GM19463 (cell line): ENCODE measurements at regions not wholly inside any gene's neighbourhood (a gene's known extent, or its start where the extent isn't known, plus 50 kb on each side); places are given as distances from the start of the nearest gene placed in this dataset.

Experiments
- ATAC-seq: cut with Tn5 transposase; IDR thresholded peaks from one replicate; pipeline ENCODE4 v1.9.1; 2021; ENCODE audit warnings: mild to moderate bottlenecking, moderate library complexity; ENCODE audit not compliant: unreplicated experiment

DNA sequence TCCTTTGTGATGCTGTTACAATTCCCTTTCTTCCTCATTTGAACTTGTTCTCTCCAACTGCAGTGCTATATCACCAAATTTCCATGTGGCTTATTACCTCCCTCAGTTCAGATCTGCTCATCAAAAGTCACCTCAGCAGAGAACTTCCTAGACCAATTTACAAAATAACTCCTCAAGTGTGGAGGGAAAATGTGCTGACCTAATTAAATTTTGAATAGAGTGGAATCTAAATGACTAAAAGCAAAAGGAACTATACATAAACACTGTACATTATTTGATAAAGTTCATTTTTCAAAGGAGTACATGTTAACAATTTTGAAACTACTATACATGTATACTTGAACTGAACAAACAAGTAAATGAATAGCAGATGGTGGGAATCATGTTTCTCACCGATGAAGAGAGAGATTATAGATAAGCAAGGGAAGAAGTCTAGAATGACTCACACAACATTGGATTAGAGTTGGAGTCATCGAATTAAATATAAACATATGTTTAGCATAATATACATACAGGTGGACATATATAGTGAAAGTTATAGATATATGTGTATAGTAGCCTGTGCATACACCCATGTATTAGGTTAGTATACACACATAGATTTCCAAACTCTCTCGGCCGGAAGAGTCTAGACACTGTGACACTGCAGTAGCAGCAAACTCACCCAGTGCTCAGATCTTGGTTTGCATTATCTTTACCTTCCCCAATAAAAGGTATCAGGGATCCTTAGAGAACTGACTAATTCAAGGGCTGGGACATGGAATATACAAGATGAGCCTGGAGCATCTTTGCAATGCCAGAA lies 318.7 kb downstream of the PCDH18 start:
- no peak for ATAC-seq

DNA sequence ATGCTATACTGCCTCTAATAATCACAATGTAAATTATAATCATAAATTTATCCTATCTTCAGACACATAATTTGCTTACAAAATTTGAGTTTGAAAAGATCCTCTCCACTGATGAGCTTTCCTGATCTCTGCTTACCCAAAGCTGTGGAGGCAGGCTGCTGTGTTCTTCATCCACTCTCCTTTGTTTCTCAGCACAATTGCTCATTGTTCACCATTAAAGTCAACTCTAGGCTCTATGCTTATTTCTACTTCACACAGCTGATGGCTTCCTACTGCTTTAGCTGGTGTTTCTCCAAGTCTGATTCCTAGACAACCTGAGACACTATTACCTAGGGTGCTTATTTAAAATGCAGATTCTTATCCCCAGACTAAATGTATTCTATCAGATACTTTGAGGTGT lies 319.7 kb downstream of the PCDH18 start:
- ATAC-seq, result no peak

DNA sequence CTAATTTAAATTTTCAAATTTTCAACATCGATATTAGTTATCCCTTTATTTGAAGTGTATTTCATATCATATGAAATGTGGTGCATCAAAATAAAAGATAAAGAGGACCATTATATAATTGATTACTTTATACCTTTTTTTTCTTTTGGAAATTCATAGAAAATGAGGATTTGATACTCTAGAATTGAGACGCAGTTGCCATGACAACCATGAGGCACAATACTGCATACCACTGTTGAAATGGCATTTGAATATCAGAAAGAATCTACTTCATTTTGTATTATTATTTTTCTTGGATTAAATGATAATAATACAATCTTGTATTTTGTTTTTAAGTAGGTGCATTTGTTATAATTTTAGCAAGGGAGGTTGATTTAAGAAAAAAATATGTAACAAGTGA lies 323.1 kb downstream of the PCDH18 start:
- ATAC-seq, result no peak

GRCh38 chr4:137206781-137207180 lies 325.5 kb downstream of the PCDH18 start:
- no peak for ATAC-seq

GRCh38 chr4:137203601-137204000 lies 328.7 kb downstream of the PCDH18 start:
- ATAC-seq, result no peak

- ATAC-seq, result no peak
These were observed 332.0 kb downstream of the PCDH18 start for GRCh38 chr4:137200322-137200721.

- ATAC-seq, result no peak
These were observed 333.5 kb downstream of the PCDH18 start for GRCh38 chr4:137198791-137199190.

DNA sequence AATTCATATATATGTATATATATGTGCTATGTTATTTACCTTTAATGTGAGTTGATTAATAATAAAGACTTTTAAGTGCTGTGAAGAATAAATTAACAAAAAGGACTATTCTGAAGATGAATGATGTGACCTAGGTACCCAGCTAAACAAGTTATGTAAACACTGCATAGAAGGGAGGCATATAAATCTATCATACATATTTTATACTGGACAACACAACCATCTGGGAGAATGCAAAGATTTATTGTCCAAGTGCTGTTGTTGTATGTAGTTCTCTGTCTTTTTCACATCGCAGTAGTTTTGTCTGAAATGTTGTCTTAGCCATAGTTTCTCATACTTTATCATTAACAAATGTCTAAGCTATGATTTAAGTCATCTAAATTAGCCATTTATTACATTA lies 337.6 kb downstream of the PCDH18 start:
- no peak for ATAC-seq

- ATAC-seq, result no peak
These were observed 338.7 kb downstream of the PCDH18 start for GRCh38 chr4:137193564-137193963.

DNA sequence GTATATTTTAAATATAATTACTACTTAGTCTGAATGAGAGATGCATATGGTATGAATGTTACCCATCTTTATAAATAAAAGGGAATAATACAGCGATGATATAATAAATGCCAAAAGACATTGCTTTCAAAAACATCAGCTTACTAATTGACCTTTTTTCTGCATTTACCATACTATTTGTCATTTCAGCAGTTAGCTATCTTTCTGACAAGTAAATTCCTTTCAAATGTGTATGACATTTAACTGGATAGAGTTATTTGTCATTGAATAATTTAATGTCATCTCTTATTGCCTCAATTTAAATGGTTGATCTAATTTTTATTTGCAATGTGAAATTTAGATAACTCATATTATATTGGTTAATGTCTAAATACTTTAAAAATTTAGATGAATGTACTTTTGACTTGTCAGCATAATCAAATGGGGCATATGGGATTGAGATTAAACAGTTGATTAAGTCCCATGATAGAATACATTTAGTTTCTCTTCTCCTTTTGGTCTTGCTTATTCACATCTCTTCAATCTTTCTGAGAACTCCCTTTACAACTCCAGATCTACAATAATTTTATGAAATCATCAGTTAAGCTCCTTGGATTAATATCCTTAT lies 350.9 kb downstream of the PCDH18 start:
- no peak for ATAC-seq

GRCh38 chr4:137180349-137180748 lies 351.9 kb downstream of the PCDH18 start:
- ATAC-seq, result no peak

- ATAC-seq, result no peak
These were observed 375.5 kb downstream of the PCDH18 start for GRCh38 chr4:137156807-137157206.

GRCh38 chr4:137156054-137156453 lies 376.2 kb downstream of the PCDH18 start:
- no peak for ATAC-seq

DNA sequence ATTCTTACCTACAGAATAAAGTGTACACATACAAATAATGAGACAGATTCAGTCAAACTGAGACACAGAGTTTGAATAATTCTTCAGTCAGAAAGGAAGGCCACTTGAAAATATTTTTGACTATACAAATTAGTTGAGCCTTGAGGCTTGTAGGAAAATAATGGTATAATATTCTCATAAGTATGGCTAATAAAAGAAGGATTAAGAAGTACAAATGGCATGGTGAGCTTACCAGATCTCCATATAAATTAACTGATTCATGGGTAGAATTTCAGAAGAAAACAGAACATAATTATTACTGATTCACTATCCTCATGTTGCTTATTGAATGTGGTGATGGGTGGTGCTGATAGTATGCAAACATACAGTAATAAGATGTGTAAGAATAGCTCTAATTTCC lies 401.1 kb downstream of the PCDH18 start:
- ATAC-seq, result no peak

DNA sequence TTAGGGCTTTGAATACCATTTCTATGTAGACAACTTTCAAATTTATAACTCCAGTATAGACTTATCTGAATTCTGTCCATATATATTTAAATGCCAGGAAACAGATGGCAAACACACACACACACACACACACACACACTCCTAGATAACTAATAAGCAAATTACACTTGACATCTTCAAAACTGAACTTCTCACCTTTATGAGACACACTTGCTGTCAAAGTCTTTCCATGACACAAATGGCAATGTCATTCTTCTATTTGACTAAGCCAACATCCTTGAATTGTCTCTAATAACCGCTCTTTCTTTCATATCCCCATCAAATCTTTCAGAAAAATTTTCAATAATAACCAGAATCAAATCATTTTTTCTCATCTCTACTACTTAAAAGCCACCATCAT lies 402.4 kb downstream of the PCDH18 start:
- ATAC-seq, result no peak

DNA sequence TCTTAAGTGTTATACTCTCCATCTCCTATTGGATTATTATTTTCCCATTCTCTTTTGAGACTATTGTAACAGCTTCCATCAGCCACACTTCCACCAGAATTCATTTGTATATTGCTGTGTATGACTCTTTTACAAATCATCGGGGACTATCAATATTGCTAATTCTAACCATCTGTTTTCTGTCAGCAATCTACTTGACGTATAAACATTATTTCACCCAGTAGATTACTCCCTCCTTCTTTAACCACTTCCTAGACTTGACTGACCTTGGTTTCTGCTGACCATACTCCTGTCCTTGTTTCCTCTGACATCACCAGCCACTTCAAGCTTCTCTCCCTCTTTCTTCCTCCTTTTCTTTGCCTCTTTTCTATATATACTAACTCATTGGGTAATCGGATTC lies 402.9 kb downstream of the PCDH18 start:
- ATAC-seq, result no peak

GRCh38 chr4:137125011-137125410 lies 407.3 kb downstream of the PCDH18 start:
- no peak for ATAC-seq

GRCh38 chr4:137124278-137124932 lies 407.9 kb downstream of the PCDH18 start:
- peak; percentile 90 for ATAC-seq

- ATAC-seq, result no peak
These were observed 409.4 kb downstream of the PCDH18 start for GRCh38 chr4:137122876-137123275.

- no peak for ATAC-seq
These were observed 416.1 kb downstream of the PCDH18 start for GRCh38 chr4:137116144-137116543.

- no peak for ATAC-seq
These were observed 425.6 kb downstream of the PCDH18 start for GRCh38 chr4:137106733-137107132.

GRCh38 chr4:137106287-137106686 lies 426.0 kb downstream of the PCDH18 start:
- ATAC-seq, result no peak
